DOHH2 (cell line): ENCODE measurements at regions not wholly inside any gene's neighbourhood (a gene's known extent, or its start where the extent isn't known, plus 50 kb on each side); places are given as distances from the start of the nearest gene placed in this dataset.

Experiments
- CTCF ChIP-seq: fragments of 200-600 bp; sonication (generic); IDR thresholded peaks from one replicate; pipeline ENCODE4 v1.5.1; 2014; ENCODE audit warnings: antibody characterized with exemption, mild to moderate bottlenecking, low read depth, low read length; ENCODE audit not compliant: poor library complexity, severe bottlenecking
- EZH2phosphoT487 ChIP-seq: fragments of 200-600 bp; sonication (generic); IDR thresholded peaks from 2 replicates; pipeline ENCODE4 v1.6.1; 2017; ENCODE audit warnings: borderline replicate concordance, mild to moderate bottlenecking, antibody characterized with exemption, low read length, moderate library complexity, mixed read lengths

DNA sequence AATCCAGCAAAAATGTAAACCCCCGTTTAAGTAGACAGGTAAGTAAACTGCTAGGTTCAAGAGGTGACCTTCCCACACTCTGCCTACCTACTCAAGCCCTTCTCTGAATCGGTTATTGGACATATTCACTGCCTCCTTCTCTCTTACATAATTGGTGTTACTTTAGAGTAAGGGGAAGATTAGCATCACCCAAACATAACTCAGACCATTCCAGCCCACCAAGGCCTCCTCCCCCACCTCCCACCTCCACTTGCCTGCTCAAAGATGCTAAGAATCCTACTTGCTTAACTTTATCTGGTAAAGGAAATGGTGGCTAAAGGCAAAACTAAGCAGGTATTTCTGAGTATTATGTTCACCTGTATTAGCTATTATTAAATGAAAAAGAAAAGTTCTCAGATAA is 55.0 kb upstream of the DTNA start:
- TF ChIP-seq CTCF (no peak), EZH2phosphoT487 (no peak)
